HCT116 (cell line): ENCODE measurements at regions not wholly inside any gene's neighbourhood (a gene's known extent, or its start where the extent isn't known, plus 50 kb on each side); places are given as distances from the start of the nearest gene placed in this dataset.

Source experiments
- ATAC-seq: fragments of 200-7000 bp; cut with Tn5 transposase; 2 replicates; pipeline ENCODE4 v1.9.1; 2020; ENCODE audit warnings: mild to moderate bottlenecking, moderate library complexity
- BruUV-seq: library from RNA; stranded (reverse); fragments of 400-500 nt; replicated peaks from 2 replicates; lab custom pipeline; 2021; lab: Mats Ljungman, UMichigan
- CTCF ChIA-PET: fragments of 300-600 bp; sonication (Branson Sonifier 250); formaldehyde crosslinking; loops from one replicate; lab custom pipeline; 2021; ENCODE audit warnings: antibody characterized with exemption; lab: Charles Lee
- POLR2A ChIA-PET: fragments of 300-600, 350-600 bp; sonication (Branson Sonifier 250); formaldehyde crosslinking; loops from one replicate; lab custom pipeline; 2021; ENCODE audit warnings: antibody characterized with exemption; lab: Charles Lee
- RAD21 ChIA-PET, 2 experiments: fragments of 300-600 bp; sonication (Branson Sonifier 250); formaldehyde crosslinking; loops; one replicate each; lab custom pipeline; 2023; ENCODE audit warnings: low total read pairs in 2 of 2; ENCODE audit not compliant: uncharacterized antibody in 2 of 2, unreplicated experiment in 2 of 2, low non-redundant PET in 1 of 2; lab: Charles Lee
- DNase-seq: peaks from one replicate; pipeline ENCODE4 v3.0.0-alpha.2; 2010; ENCODE audit warnings: low read depth, low spot score
- H2AFZ ChIP-seq: fragments of 200-600 bp; shearing (Covaris generic), sonication (generic); 2 replicates; pipeline ENCODE4 v1.6.1; 2017; ENCODE audit warnings: low read depth, mixed run types, mixed read lengths, antibody characterized with exemption, low read length; ENCODE audit not compliant: poor library complexity, severe bottlenecking
- H3K27ac ChIP-seq: 2 replicates; pipeline ENCODE4 v1.5.1; 2012; ENCODE audit warnings: low read depth, low read length
- H3K27me3 ChIP-seq: fragments of 200-600 bp; sonication (generic); 2 replicates; pipeline ENCODE4 v1.6.1; 2016; ENCODE audit warnings: mixed run types, low read length, mixed read lengths; ENCODE audit not compliant: insufficient read depth
- H3K36me3 ChIP-seq, 2 experiments: fragments of 200-500 bp in 1 of 2; fragments of 200-600 bp in 1 of 2; sonication (Bioruptor generic) in 1 of 2; sonication (generic) in 1 of 2; 2 replicates each; pipeline versions ENCODE4 v1.5.1 to v1.6.1; 2014 to 2016; ENCODE audit warnings: low read length in 2 of 2, inconsistent platforms in 1 of 2, mixed read lengths in 1 of 2, mixed run types in 1 of 2; ENCODE audit not compliant: insufficient read depth in 2 of 2, control insufficient read depth in 1 of 2
- H3K4me1 ChIP-seq, 2 experiments: fragments of 200-600 bp in 1 of 2; sonication (generic) in 1 of 2; 2 replicates each; pipeline versions ENCODE4 v1.5.1 to v1.6.1; 2012 to 2017; ENCODE audit warnings: low read length in 2 of 2, inconsistent platforms in 1 of 2, mild to moderate bottlenecking in 1 of 2, mixed read lengths in 1 of 2, mixed run types in 1 of 2, moderate library complexity in 1 of 2; ENCODE audit not compliant: insufficient read depth in 2 of 2, control insufficient read depth in 1 of 2
- H3K4me2 ChIP-seq: fragments of 200-600 bp; sonication (generic); 2 replicates; pipeline ENCODE4 v1.6.1; 2017; ENCODE audit warnings: mixed run types, low read length, mixed read lengths
- H3K4me3 ChIP-seq, 2 experiments: fragments of 200-600 bp in 1 of 2; sonication (generic) in 1 of 2; replicated peaks in 1 of 2; 2 replicates each; pipeline ENCODE4 v1.5.1; 2011 to 2016; ENCODE audit warnings: low read length in 2 of 2, control low read depth in 1 of 2, low read depth in 1 of 2, mild to moderate bottlenecking in 1 of 2, mixed read lengths in 1 of 2, mixed run types in 1 of 2
- H3K79me2 ChIP-seq: fragments of 200-600 bp; sonication (generic); 2 replicates; pipeline ENCODE4 v1.6.1; 2017; ENCODE audit warnings: mild to moderate bottlenecking, mixed run types, low read length, moderate library complexity, mixed read lengths; ENCODE audit not compliant: insufficient read depth
- H3K9ac ChIP-seq: fragments of 200-600 bp; sonication (generic); 2 replicates; pipeline ENCODE4 v1.6.1; 2016; ENCODE audit warnings: low read length, mixed read lengths
- H3K9me2 ChIP-seq: fragments of 200-600 bp; sonication (generic), shearing (Covaris generic); 2 replicates; pipeline ENCODE4 v1.6.1; 2017; ENCODE audit warnings: mixed run types, mild to moderate bottlenecking, moderate library complexity; ENCODE audit not compliant: insufficient read depth
- H3K9me3 ChIP-seq, 2 experiments: fragments of 200-500 bp in 1 of 2; fragments of 200-600 bp in 1 of 2; sonication (Bioruptor generic) in 1 of 2; sonication (generic) in 1 of 2; 2 replicates each; pipeline ENCODE4 v1.6.1; 2014 to 2017; ENCODE audit warnings: low read length in 2 of 2, mixed read lengths in 2 of 2, inconsistent platforms in 1 of 2, low read depth in 1 of 2, mild to moderate bottlenecking in 1 of 2, mixed run types in 1 of 2, moderate library complexity in 1 of 2; ENCODE audit not compliant: control insufficient read depth in 1 of 2, insufficient read depth in 1 of 2
- H4K20me1 ChIP-seq: fragments of 200-600 bp; sonication (generic), shearing (Covaris generic); 2 replicates; pipeline ENCODE4 v1.6.1; 2017; ENCODE audit warnings: mixed run types, mild to moderate bottlenecking, moderate library complexity; ENCODE audit not compliant: insufficient read depth
- CBX3 ChIP-seq: IDR thresholded peaks from 2 replicates; pipeline ENCODE4 v1.6.1; 2012; ENCODE audit warnings: low read depth
- CEBPB ChIP-seq: IDR thresholded peaks from 2 replicates; pipeline ENCODE4 v1.6.1; 2012; ENCODE audit warnings: low read depth
- EGR1 ChIP-seq: IDR thresholded peaks from 2 replicates; pipeline ENCODE4 v1.6.1; 2012; ENCODE audit warnings: low read depth
- ELF1 ChIP-seq: IDR thresholded peaks from 2 replicates; pipeline ENCODE4 v1.6.1; 2012; ENCODE audit warnings: low read depth, borderline replicate concordance
- EZH2 ChIP-seq: fragments of 200-600 bp; sonication (generic); IDR thresholded peaks from 2 replicates; pipeline ENCODE4 v1.6.1; 2017; ENCODE audit warnings: antibody characterized with exemption, mixed run types
- EZH2phosphoT487 ChIP-seq: fragments of 200-600 bp; IDR thresholded peaks from 2 replicates; pipeline ENCODE4 v1.6.1; 2018; ENCODE audit warnings: antibody characterized with exemption, borderline replicate concordance
- JUND ChIP-seq: IDR thresholded peaks from 2 replicates; pipeline ENCODE4 v1.6.1; 2012
- POLR2A ChIP-seq: IDR thresholded peaks from 2 replicates; pipeline ENCODE4 v1.7.0; 2011; ENCODE audit warnings: borderline replicate concordance; ENCODE audit not compliant: insufficient read depth, insufficient read length; ENCODE audit errors: extremely low read depth
- POLR2AphosphoS5 ChIP-seq: IDR thresholded peaks from 2 replicates; pipeline ENCODE4 v1.6.1; 2011; ENCODE audit warnings: mild to moderate bottlenecking, low read depth, low read length, moderate library complexity
- RAD21 ChIP-seq: IDR thresholded peaks from 2 replicates; pipeline ENCODE4 v1.6.1; 2012; ENCODE audit warnings: low read depth, mild to moderate bottlenecking
- SIN3A ChIP-seq: IDR thresholded peaks from 2 replicates; pipeline ENCODE4 v1.6.1; 2012; ENCODE audit warnings: low read depth
- SP1 ChIP-seq: IDR thresholded peaks from 2 replicates; pipeline ENCODE4 v1.6.1; 2012; ENCODE audit warnings: low read depth
- TCF7L2 ChIP-seq: IDR thresholded peaks from 2 replicates; pipeline ENCODE4 v1.7.0; 2011; ENCODE audit warnings: borderline replicate concordance, inconsistent platforms; ENCODE audit not compliant: insufficient read depth, insufficient read length; ENCODE audit errors: extremely low read depth
- YY1 ChIP-seq: IDR thresholded peaks from 2 replicates; pipeline ENCODE4 v1.6.1; 2011; ENCODE audit warnings: low read length, low read depth, moderate library complexity, mild to moderate bottlenecking; ENCODE audit not compliant: insufficient replicate concordance; ENCODE audit errors: extremely low read depth
- ZFX ChIP-seq: fragments of 450-650 bp; IDR thresholded peaks from 2 replicates; pipeline ENCODE4 v1.6.1; 2017
- ZNF274 ChIP-seq: fragments of 200-500 bp; sonication (Bioruptor generic); IDR thresholded peaks from 2 replicates; pipeline ENCODE4 v1.6.1; 2014; ENCODE audit warnings: mild to moderate bottlenecking, low read depth, low read length, inconsistent platforms
- intact Hi-C: fragments of 100-400 bp; cut with micrococcal nuclease; formaldehyde crosslinking; loops from 2 replicates; pipeline ENCODE4 v1.10.0; 2022
- TF ChIP-seq, protein P1 (sequence below): IDR thresholded peaks from 2 replicates; pipeline ENCODE4 v1.6.1; 2012
- TF ChIP-seq, protein P2 (sequence below), 3 experiments: fragments of 200-600 bp in 1 of 3; sonication (generic) in 1 of 3; IDR thresholded peaks in 2 of 3; conservative IDR thresholded peaks in 1 of 3; 2 replicates each; pipeline ENCODE4 v1.5.1; 2012 to 2017; ENCODE audit warnings: low read depth in 2 of 3, low read length in 2 of 3, antibody characterized with exemption in 1 of 3, borderline replicate concordance in 1 of 3, control low read depth in 1 of 3, mild to moderate bottlenecking in 1 of 3, mixed read lengths in 1 of 3, mixed run types in 1 of 3, moderate library complexity in 1 of 3; ENCODE audit not compliant: insufficient read depth in 1 of 3
- TF ChIP-seq, protein P3 (sequence below): IDR thresholded peaks from 2 replicates; pipeline ENCODE4 v1.6.1; 2012

DNA sequence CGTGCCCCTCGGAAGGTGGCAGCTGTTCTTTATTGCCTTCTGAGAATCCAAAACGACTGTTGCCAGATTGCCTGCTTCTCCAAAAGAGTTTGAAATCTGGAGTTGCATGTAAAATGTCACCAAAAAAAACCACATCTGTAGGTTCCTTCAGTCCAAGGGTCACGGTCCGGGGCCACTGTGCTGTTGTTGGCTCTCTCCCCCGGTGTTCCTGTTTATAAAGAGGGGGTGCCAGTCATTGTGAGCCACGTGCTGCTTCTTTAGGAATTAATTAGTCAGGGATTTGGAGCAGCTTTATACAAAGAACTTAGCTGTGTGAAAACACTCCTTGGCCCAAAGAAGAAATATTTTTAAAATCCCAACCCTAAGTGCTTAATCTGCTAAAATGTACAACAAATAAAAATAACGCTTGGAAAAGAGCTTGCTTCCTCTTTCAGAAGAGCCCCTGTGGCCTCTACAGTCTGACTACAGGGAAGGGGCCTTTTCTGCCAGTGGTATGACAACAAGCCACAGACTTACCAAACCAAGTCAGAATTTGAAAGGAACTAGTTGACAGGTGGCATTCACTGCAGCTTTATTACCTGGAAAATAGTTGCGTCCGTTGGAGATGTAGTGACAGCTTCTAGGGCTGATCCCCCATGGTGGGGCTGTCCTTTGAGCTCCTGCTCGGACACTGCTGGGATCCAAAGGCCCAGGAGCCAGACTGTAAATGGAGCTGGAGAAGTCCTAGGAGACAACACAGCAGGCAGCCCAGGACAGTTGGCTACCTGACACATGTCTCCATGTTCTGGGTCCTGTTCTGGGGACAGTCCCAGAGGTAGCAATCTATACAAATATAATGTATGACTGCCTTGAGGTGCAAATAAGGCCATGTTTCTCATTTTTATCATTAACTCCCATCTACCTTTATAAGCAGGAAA lies 84.5 kb upstream of the SLC1A4 start:
- intact Hi-C loops, result no loop called here
- Histone ChIP-seq H3K4me1 (no peaks in the 10 kb centered on the region), H3K79me2 (no peaks in the 10 kb centered on the region), H3K36me3 (no peaks in the 10 kb centered on the region), H3K4me3 (no peak overlapping the region), H2AFZ (no peak overlapping the region), H3K9ac (no peak overlapping the region), H3K9me2 (no peaks in the 10 kb centered on the region), H3K27me3 (no peaks in the 10 kb centered on the region), H3K9me3 (no peaks in the 10 kb centered on the region), H3K27ac (no peak overlapping the region), H3K4me2 (no peak overlapping the region), H4K20me1 (no peaks in the 10 kb centered on the region)
- ChIA-PET POLR2A (no interaction called here), RAD21 (no interaction called here), CTCF (interaction anchor here (1.0 to 2.1 kb wide), 2 partner anchors 12 to 265 kb away, joined by 3 to 6 read pairs; no protein-coding TSS in a partner anchor)
- no peak for ATAC-seq
- DNase-seq, result no peak
- TF ChIP-seq EGR1 (no peak), EZH2phosphoT487 (no peak), TCF7L2 (no peak), RAD21 (no peak), EZH2 (no peak), ELF1 (no peak), CEBPB (no peak), SIN3A (no peak), POLR2A (no peak), CBX3 (no peak), POLR2AphosphoS5 (no peak), SP1 (no peak), ZNF274 (no peak), YY1 (no peak), ZFX (no peak), JUND (no peak)
- TF ChIP-seq, protein P1, sequence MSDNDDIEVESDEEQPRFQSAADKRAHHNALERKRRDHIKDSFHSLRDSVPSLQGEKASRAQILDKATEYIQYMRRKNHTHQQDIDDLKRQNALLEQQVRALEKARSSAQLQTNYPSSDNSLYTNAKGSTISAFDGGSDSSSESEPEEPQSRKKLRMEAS, result no peak
- TF ChIP-seq, protein P2, sequence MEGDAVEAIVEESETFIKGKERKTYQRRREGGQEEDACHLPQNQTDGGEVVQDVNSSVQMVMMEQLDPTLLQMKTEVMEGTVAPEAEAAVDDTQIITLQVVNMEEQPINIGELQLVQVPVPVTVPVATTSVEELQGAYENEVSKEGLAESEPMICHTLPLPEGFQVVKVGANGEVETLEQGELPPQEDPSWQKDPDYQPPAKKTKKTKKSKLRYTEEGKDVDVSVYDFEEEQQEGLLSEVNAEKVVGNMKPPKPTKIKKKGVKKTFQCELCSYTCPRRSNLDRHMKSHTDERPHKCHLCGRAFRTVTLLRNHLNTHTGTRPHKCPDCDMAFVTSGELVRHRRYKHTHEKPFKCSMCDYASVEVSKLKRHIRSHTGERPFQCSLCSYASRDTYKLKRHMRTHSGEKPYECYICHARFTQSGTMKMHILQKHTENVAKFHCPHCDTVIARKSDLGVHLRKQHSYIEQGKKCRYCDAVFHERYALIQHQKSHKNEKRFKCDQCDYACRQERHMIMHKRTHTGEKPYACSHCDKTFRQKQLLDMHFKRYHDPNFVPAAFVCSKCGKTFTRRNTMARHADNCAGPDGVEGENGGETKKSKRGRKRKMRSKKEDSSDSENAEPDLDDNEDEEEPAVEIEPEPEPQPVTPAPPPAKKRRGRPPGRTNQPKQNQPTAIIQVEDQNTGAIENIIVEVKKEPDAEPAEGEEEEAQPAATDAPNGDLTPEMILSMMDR (IDR thresholded peaks at IDR 0.05 in 2 of 3, conservative IDR thresholded peaks at IDR 0.05 in 1 of 3; ENCODE audit: borderline replicate concordance in 1 of 3, insufficient read depth in 1 of 3, low read depth in 2 of 3, low read length in 2 of 3), result no peak
- TF ChIP-seq, protein P3, sequence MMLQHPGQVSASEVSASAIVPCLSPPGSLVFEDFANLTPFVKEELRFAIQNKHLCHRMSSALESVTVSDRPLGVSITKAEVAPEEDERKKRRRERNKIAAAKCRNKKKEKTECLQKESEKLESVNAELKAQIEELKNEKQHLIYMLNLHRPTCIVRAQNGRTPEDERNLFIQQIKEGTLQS, result no peak
- BruUV-seq, result no TSS peak
